ENCODE measurements at regions not wholly inside any gene's neighbourhood (a gene's known extent, or its start where the extent isn't known, plus 50 kb on each side); places are given as distances from the start of the nearest gene placed in this dataset.

- TF ChIP-seq, protein P1, sequence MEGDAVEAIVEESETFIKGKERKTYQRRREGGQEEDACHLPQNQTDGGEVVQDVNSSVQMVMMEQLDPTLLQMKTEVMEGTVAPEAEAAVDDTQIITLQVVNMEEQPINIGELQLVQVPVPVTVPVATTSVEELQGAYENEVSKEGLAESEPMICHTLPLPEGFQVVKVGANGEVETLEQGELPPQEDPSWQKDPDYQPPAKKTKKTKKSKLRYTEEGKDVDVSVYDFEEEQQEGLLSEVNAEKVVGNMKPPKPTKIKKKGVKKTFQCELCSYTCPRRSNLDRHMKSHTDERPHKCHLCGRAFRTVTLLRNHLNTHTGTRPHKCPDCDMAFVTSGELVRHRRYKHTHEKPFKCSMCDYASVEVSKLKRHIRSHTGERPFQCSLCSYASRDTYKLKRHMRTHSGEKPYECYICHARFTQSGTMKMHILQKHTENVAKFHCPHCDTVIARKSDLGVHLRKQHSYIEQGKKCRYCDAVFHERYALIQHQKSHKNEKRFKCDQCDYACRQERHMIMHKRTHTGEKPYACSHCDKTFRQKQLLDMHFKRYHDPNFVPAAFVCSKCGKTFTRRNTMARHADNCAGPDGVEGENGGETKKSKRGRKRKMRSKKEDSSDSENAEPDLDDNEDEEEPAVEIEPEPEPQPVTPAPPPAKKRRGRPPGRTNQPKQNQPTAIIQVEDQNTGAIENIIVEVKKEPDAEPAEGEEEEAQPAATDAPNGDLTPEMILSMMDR (IDR thresholded peaks at IDR 0.05), result no peak
- no peak for TF ChIP-seq POLR2A (IDR thresholded peaks at IDR 0.05)
Observed at GRCh38 chr1:221201773-221202172, 322.5 kb downstream of the HLX start.

Data from thyroid gland (tissue), 4 donors.